ENCODE measurements at regions not wholly inside any gene's neighbourhood (a gene's known extent, or its start where the extent isn't known, plus 50 kb on each side); places are given as distances from the start of the nearest gene placed in this dataset.

- no peak for TF ChIP-seq CTCF (IDR thresholded peaks at IDR 0.05)
- TF ChIP-seq POLR2A (IDR thresholded peaks at IDR 0.05), result no peak
Measured at GRCh38 chr18:56468396-56468795, 170.0 kb downstream of the TXNL1 start.
